Caco-2 (cell line): ENCODE measurements at regions not wholly inside any gene's neighbourhood (a gene's known extent, or its start where the extent isn't known, plus 50 kb on each side); places are given as distances from the start of the nearest gene placed in this dataset.

ENCODE experiments used
- BruUV-seq: library from RNA; stranded (reverse); fragments of 400-500 nt; replicated peaks from 2 replicates; lab custom pipeline; 2021; lab: Mats Ljungman, UMichigan
- CTCF ChIA-PET: fragments of 300-600 bp; sonication (Branson Sonifier 250); formaldehyde crosslinking; loops from one replicate; lab custom pipeline; 2022; ENCODE audit warnings: antibody characterized with exemption; lab: Charles Lee
- POLR2A ChIA-PET: fragments of 300-600 bp; sonication (Branson Sonifier 250); formaldehyde crosslinking; loops from one replicate; lab custom pipeline; 2022; ENCODE audit warnings: antibody characterized with exemption; lab: Charles Lee
- DNase-seq, 2 experiments: peaks; one replicate each; pipeline versions ENCODE4 v3.0.0 to v3.0.0-alpha.2; 2020 to 2022
- H3K27me3 ChIP-seq: replicated peaks from 2 replicates; pipeline ENCODE4 v1.6.0; 2011; ENCODE audit warnings: low read length; ENCODE audit not compliant: control insufficient read depth, insufficient read depth
- H3K36me3 ChIP-seq: 2 replicates; pipeline ENCODE4 v1.5.1; 2011; ENCODE audit warnings: low read length; ENCODE audit not compliant: control insufficient read depth, insufficient read depth
- H3K4me1 ChIP-seq: fragments of 250-450 bp; sonication (Bioruptor Pico); 2 replicates; pipeline ENCODE4 v1.5.1; 2020; ENCODE audit warnings: mild to moderate bottlenecking
- H3K4me3 ChIP-seq: 2 replicates; pipeline ENCODE4 v1.5.1; 2011; ENCODE audit warnings: low read depth, mild to moderate bottlenecking, control low read depth, low read length
- H3K9me3 ChIP-seq: fragments of 250-450 bp; sonication (Bioruptor Pico); 2 replicates; pipeline ENCODE4 v1.5.1; 2020; ENCODE audit warnings: mild to moderate bottlenecking, moderate library complexity
- H3K27ac Mint-ChIP-seq: one replicate; pipeline ENCODE4 v1.8.0; 2022; ENCODE audit warnings: mixed read lengths; ENCODE audit not compliant: unreplicated experiment
- H3K27me3 Mint-ChIP-seq: one replicate; pipeline ENCODE4 v1.8.0; 2022; ENCODE audit warnings: mixed read lengths; ENCODE audit not compliant: insufficient read depth, unreplicated experiment
- H3K36me3 Mint-ChIP-seq: one replicate; pipeline ENCODE4 v1.8.0; 2022; ENCODE audit warnings: mild to moderate bottlenecking, mixed read lengths; ENCODE audit not compliant: insufficient read depth, unreplicated experiment
- H3K4me1 Mint-ChIP-seq: one replicate; pipeline ENCODE4 v1.8.0; 2022; ENCODE audit warnings: low read depth, mixed read lengths; ENCODE audit not compliant: unreplicated experiment
- H3K4me3 Mint-ChIP-seq: one replicate; pipeline ENCODE4 v1.8.0; 2022; ENCODE audit warnings: mild to moderate bottlenecking, moderate library complexity, mixed read lengths; ENCODE audit not compliant: unreplicated experiment
- H3K9me3 Mint-ChIP-seq: one replicate; pipeline ENCODE4 v1.8.0; 2022; ENCODE audit warnings: mixed read lengths; ENCODE audit not compliant: unreplicated experiment
- intact Hi-C: fragments of 100-400 bp; cut with micrococcal nuclease; formaldehyde crosslinking; loops from one replicate; pipeline ENCODE4 v1.10.0; 2022; ENCODE audit not compliant: unreplicated experiment
- TF ChIP-seq, protein P1 (sequence below), 2 experiments: fragments of 200-600 bp in 1 of 2; IDR thresholded peaks; 1 replicate in 1 of 2; 2 replicates in 1 of 2; pipeline versions ENCODE4 v1.5.1 to v1.8.0; 2011 to 2022; ENCODE audit warnings: antibody characterized with exemption in 1 of 2, control low read depth in 1 of 2, inconsistent platforms in 1 of 2, low read depth in 1 of 2, low read length in 1 of 2, mild to moderate bottlenecking in 1 of 2, moderate library complexity in 1 of 2; ENCODE audit not compliant: insufficient read depth in 1 of 2, severe bottlenecking in 1 of 2, unreplicated experiment in 1 of 2

DNA sequence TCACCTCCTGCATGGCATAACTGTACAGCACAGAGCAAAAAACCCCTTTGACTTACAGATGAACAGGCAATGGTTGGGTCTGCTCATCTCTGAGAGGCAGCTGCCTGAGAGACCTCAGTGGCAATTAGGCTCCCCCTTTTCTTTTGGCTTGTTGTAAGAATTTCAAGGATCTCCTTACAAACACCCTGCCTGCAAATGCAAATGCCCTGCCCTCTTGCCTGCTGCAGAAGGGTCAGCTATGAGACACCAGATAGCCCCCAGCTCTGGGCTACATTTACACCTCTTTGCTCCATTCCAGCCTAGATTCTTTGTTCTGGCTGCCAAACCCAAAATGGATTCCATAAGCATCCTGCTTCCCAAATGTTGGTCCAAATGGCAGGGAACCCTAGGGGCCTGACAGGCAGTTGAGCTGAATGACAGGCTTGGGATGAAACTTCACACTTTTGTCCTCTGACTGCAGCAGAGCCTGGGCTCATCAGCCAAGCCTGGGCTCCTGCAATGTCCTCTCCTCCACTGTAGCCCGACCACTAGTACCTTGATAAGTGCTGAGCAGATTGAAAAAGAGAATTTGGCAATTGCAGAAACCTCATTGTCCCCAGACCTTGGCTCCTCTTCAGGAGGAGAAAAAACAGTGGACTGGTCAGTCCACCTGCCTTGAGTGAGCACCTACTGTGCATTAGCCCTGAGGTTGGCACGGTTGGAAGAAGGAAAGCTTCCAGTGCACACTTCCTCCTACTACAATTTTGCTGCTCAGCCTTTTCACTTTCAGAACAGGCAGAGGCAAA lies 678.3 kb downstream of the BCL11A start:
- Mint-ChIP-seq H3K27ac (no peak overlapping the region), H3K4me1 (no peaks in the 10 kb centered on the region), H3K27me3 (peaks cover 19% of the 10 kb centered on the region), H3K36me3 (no peaks in the 10 kb centered on the region), H3K4me3 (no peak overlapping the region), H3K9me3 (no peaks in the 10 kb centered on the region)
- H3K4me1 ChIP-seq, result no peaks in the 10 kb centered on the region
- no peaks in the 10 kb centered on the region for H3K27me3 ChIP-seq
- no TSS peak for BruUV-seq
- ChIA-PET CTCF (no interaction called here), POLR2A (no interaction called here)
- intact Hi-C loops, result no loop called here
- no peak overlapping the region for H3K4me3 ChIP-seq
- DNase-seq, result no peak
- TF ChIP-seq, protein P1, sequence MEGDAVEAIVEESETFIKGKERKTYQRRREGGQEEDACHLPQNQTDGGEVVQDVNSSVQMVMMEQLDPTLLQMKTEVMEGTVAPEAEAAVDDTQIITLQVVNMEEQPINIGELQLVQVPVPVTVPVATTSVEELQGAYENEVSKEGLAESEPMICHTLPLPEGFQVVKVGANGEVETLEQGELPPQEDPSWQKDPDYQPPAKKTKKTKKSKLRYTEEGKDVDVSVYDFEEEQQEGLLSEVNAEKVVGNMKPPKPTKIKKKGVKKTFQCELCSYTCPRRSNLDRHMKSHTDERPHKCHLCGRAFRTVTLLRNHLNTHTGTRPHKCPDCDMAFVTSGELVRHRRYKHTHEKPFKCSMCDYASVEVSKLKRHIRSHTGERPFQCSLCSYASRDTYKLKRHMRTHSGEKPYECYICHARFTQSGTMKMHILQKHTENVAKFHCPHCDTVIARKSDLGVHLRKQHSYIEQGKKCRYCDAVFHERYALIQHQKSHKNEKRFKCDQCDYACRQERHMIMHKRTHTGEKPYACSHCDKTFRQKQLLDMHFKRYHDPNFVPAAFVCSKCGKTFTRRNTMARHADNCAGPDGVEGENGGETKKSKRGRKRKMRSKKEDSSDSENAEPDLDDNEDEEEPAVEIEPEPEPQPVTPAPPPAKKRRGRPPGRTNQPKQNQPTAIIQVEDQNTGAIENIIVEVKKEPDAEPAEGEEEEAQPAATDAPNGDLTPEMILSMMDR (IDR thresholded peaks at IDR 0.05; ENCODE audit: insufficient read depth in 1 of 2, low read depth in 1 of 2, low read length in 1 of 2, severe bottlenecking in 1 of 2, unreplicated experiment in 1 of 2), result no peak
- no peaks in the 10 kb centered on the region for H3K36me3 ChIP-seq
- H3K9me3 ChIP-seq, result no peaks in the 10 kb centered on the region

DNA sequence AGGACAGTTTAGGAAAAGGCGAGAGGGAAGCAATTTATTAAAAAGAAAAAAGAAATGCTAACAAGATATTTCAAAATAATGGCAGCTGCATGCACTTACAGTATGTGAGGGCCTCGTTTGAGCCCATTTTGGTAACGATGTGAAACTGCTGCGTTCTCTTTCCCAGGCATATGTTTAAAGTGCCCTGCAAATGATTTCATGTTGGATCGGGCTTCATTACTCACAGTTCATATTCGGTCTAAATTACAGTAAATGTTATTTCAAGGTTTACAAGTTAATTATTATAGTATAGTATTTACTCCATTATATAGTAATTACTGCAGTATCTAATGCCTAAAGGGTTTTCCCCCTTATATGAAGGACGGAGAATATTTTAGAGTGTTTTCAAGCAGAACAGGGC lies 679.1 kb downstream of the BCL11A start:
- BruUV-seq, result no TSS peak
- ChIA-PET CTCF (no interaction called here), POLR2A (no interaction called here)

DNA sequence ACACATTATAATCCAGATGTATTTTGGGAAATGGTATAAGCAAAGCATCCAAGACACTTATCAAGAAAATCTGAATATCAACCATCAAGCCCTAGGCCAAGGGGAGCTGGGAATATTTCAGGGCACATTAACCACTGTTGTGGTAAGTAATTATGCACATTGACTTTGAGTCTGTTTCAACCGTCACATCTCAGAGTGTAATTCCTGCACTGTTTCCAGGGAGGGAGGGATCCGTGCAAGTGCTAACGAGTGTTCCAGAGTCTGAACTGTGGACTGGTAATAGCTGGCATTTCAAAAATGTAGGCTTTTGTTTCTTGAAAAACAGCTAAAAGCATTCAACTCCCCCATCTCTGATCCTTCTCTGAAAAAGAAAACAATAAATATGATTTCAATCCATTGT lies 681.6 kb downstream of the BCL11A start:
- POLR2A ChIA-PET, result no interaction called here
- H3K36me3 ChIP-seq, result no peaks in the 10 kb centered on the region

More for the DNA sequence above, 679.1 kb downstream of the BCL11A start:
- TF ChIP-seq, protein P1 (IDR thresholded peaks at IDR 0.05; ENCODE audit: insufficient read depth in 1 of 2, low read depth in 1 of 2, low read length in 1 of 2, severe bottlenecking in 1 of 2, unreplicated experiment in 1 of 2), result no peak
- DNase-seq, result no peak
- Histone ChIP-seq H3K4me1 (no peaks in the 10 kb centered on the region), H3K36me3 (no peaks in the 10 kb centered on the region), H3K4me3 (no peak overlapping the region), H3K27me3 (no peaks in the 10 kb centered on the region), H3K9me3 (no peaks in the 10 kb centered on the region)
- Mint-ChIP-seq H3K27me3 (peaks cover 17% of the 10 kb centered on the region), H3K4me1 (no peaks in the 10 kb centered on the region), H3K9me3 (no peaks in the 10 kb centered on the region), H3K4me3 (no peak overlapping the region), H3K36me3 (no peaks in the 10 kb centered on the region), H3K27ac (no peak overlapping the region)
- intact Hi-C loops, result no loop called here

More for the DNA sequence above, 681.6 kb downstream of the BCL11A start:
- no TSS peak for BruUV-seq
- no peak overlapping the region for H3K4me3 Mint-ChIP-seq
- no peak overlapping the region for H3K4me3 ChIP-seq
- no peaks in the 10 kb centered on the region for H3K4me1 ChIP-seq
- no peaks in the 10 kb centered on the region for H3K36me3 Mint-ChIP-seq
- no peaks in the 10 kb centered on the region for H3K9me3 Mint-ChIP-seq
- H3K9me3 ChIP-seq, result no peaks in the 10 kb centered on the region; the same call in 1 of the 2 replicates
- CTCF ChIA-PET, result no interaction called here
- no peaks in the 10 kb centered on the region for H3K27me3 ChIP-seq
- peaks cover 12% of the 10 kb centered on the region for H3K27me3 Mint-ChIP-seq
- DNase-seq, result no peak
- intact Hi-C loops, result no loop called here
- H3K27ac Mint-ChIP-seq, result no peak overlapping the region
- no peaks in the 10 kb centered on the region for H3K4me1 Mint-ChIP-seq
- TF ChIP-seq, protein P1 (IDR thresholded peaks at IDR 0.05; ENCODE audit: insufficient read depth in 1 of 2, low read depth in 1 of 2, low read length in 1 of 2, severe bottlenecking in 1 of 2, unreplicated experiment in 1 of 2), result no peak
